Uterus (tissue), 2 donors: ENCODE measurements at regions not wholly inside any gene's neighbourhood (a gene's known extent, or its start where the extent isn't known, plus 50 kb on each side); places are given as distances from the start of the nearest gene placed in this dataset.

Experiments used
- POLR2A ChIP-seq, 2 donors: fragments of 450-650 bp; IDR thresholded peaks; one replicate each; pipeline ENCODE4 v1.6.1; 2016; ENCODE audit warnings: antibody characterized with exemption in 2 of 2, mild to moderate bottlenecking in 1 of 2, moderate library complexity in 1 of 2
- TF ChIP-seq, protein P1 (sequence below), 4 experiments: fragments of 200-600 bp in 2 of 4; fragments of 450-650 bp in 2 of 4; sonication (generic) in 2 of 4; IDR thresholded peaks; one replicate each; pipeline ENCODE4 v1.5.1; 2016 to 2019; ENCODE audit warnings: antibody characterized with exemption in 4 of 4, mild to moderate bottlenecking in 2 of 4, moderate library complexity in 1 of 4

DNA sequence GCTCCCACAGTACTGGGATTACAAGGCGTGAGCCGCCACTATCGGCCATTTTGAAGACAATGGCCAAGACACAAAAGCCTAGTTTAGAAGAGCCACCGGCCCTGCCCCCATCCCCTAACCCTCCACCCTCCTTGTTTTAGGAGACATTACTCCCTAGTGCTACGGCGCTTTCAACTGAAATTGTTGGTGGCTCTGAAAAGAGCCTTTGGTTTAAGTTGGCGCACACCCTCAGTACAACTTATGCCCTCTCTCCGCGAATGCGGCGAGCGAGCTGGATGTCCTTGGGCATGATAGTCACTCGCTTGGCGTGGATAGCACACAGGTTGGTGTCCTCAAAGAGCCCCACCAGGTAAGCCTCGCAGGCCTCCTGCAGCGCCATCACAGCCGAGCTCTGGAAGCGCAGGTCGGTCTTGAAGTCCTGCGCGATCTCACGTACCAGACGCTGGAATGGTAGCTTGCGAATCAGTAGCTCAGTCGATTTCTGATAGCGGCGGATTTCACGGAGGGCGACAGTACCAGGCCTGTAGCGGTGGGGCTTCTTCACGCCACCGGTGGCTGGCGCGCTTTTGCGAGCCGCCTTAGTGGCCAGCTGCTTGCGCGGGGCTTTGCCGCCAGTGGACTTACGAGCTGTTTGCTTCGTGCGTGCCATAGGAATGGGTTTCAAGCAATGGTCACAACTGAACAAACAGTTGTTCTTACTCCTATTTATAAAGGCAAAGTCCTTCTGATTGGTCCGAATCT lies 114.9 kb upstream of the BTN3A2 start:
- peak; percentile 5 to 34 for TF ChIP-seq POLR2A (IDR thresholded peaks at IDR 0.05)
- TF ChIP-seq, protein P1, sequence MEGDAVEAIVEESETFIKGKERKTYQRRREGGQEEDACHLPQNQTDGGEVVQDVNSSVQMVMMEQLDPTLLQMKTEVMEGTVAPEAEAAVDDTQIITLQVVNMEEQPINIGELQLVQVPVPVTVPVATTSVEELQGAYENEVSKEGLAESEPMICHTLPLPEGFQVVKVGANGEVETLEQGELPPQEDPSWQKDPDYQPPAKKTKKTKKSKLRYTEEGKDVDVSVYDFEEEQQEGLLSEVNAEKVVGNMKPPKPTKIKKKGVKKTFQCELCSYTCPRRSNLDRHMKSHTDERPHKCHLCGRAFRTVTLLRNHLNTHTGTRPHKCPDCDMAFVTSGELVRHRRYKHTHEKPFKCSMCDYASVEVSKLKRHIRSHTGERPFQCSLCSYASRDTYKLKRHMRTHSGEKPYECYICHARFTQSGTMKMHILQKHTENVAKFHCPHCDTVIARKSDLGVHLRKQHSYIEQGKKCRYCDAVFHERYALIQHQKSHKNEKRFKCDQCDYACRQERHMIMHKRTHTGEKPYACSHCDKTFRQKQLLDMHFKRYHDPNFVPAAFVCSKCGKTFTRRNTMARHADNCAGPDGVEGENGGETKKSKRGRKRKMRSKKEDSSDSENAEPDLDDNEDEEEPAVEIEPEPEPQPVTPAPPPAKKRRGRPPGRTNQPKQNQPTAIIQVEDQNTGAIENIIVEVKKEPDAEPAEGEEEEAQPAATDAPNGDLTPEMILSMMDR (IDR thresholded peaks at IDR 0.05): peak in 1 of 4 experiments; percentile 14
